Ramos (cell line): ENCODE measurements at regions not wholly inside any gene's neighbourhood (a gene's known extent, or its start where the extent isn't known, plus 50 kb on each side); places are given as distances from the start of the nearest gene placed in this dataset.

Experiments used
- in situ Hi-C: fragments of 300-500 bp; cut with MboI; formaldehyde crosslinking; loops from one replicate; pipeline ENCODE4 v1.14.3; 2022; ENCODE audit warnings: low sequenced_read_pairs; ENCODE audit not compliant: unreplicated experiment

DNA sequence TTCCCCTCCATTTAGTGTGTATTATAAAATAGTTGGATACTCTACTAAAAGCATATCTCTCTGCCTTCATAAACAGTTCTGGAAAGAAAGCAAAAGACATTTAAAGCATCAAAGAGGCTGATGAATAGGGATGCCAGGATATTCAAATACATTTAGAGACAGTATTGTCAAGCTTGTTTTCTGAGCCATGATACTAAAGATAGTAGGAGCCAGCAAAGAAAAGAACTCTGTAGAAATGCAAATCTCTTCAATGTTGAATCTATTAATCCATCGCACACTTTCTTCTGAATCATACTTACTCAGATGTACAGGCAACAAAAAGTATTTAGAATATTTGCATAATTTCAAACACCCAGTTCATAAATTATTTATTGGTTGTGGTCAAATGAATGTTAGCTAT, 207.1 kb upstream of the MEF2C start:
- in situ Hi-C loops: no loop called here

DNA sequence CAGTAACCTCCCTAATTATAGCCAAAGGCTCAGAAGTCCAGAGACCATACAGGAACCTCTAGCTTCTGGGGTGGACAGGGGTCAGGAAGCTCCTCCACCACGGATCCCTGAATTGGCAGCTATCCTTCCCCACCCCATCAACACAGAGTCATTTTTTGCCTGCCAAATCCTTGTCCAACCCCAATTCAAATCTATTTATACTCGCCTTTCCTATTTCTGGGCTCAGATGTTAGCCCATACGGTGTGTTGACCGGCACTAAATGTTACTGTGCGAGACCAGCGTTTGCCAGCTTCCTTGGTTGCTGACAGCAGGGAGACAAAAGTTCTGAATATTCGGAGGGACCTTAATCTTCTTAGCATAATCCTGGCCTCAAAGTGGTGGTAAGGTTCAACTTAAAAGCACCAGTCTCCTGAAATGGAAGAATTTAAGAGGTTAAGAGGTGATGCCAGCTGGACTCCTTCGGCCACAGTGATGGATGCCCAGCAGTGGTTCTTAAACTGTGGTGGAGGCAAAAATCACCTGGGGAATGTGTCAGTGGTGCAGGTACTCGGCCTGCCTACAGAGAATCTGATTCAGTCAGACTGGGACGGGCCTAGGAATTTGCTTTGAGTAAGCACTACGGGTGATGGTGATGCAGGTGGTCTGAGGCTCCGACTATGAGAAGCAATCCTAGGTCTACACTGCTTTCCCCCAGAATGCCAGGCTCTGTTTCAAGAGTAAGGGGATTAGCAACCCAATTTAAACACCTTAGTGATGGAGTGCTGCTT, 204.8 kb upstream of the MEF2C start:
- in situ Hi-C loops: no loop called here

DNA sequence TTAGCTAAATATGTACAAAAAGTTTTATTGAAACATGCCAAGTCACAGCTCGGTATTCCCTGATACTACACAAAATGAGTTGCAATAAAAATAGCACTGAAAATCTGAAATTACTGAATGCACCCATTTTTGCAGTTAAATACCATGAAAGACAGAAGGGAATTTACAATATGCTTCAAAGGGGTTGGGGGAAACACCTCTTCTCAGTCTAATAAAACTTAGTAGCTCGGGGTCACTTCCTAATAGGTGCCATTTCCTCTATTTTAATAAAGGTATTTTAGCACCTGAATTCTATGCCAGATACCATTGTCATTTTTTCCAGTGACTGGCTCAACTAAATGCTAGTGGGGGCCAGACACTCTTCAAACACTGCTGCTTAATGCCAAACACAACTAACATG, 204.1 kb upstream of the MEF2C start:
- in situ Hi-C loops: no loop called here

DNA sequence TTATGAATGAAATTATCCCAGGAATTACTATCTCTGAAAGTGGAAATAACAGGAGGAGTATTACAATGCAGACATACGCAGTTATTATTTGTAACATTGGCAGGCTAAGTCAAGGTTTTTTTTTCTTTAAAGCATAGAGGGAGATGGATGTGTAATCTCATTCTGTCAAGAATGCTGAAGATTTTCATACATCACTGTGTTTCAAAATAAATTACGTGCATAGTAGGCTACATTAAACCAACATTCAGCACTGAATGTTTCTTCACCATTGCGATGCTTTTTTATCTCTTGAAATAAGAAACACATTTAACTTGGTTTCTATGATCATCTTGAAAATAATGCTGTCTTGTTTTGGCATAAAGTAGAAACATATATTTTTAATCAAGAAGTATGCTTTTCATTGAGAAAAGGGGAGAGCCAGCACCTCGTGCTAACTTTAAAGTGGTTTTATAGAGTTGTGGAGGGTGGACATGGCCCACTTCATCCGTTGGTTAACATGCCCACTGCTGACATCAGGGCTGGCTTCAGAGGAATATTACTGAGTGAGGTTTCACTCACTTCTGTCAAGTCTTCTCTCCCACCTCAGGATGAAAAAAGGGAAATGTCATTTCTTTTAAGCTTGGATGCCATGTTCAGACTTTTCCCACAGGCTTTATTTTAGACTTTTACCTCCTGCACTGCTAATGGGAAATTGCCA, 203.6 kb upstream of the MEF2C start:
- in situ Hi-C loops: no loop called here

DNA sequence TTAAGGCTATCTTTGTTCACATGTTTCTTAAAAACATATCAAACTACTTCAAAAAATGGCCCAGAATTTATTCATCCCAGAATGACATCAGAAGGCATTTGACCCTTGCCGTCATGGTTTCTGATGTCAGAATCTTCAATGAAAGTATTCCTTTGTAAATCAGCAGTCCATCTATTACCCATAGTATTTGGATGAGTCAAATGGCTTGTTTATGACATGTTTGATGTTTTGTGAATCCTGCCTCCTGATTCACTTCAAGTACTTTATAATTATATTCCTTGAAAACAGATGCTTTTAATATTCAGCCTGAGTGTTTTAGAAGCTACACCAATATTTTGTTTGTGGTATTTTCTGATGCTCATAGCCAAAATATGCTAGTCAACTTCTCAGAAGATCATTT, 200.8 kb upstream of the MEF2C start:
- in situ Hi-C loops: no loop called here

DNA sequence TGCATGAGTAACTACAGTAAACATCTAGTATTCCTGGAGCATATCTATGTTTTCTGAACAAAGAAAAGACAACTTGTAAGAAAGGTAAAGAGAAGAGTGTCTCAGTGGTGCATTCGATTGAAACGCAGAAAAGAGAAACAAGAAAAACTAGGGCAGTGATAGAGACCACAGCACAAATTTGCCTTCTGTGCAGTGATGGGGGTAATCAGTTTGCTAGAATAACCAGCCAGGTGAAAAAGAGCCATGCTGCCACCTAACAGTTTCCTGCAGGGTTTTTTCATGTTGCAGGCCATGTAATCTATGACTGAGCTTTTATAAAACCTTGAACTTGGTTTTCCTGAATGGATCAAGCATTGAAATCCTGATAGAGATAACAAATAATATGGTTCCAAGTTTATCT, 198.4 kb upstream of the MEF2C start:
- in situ Hi-C loops: no loop called here

DNA sequence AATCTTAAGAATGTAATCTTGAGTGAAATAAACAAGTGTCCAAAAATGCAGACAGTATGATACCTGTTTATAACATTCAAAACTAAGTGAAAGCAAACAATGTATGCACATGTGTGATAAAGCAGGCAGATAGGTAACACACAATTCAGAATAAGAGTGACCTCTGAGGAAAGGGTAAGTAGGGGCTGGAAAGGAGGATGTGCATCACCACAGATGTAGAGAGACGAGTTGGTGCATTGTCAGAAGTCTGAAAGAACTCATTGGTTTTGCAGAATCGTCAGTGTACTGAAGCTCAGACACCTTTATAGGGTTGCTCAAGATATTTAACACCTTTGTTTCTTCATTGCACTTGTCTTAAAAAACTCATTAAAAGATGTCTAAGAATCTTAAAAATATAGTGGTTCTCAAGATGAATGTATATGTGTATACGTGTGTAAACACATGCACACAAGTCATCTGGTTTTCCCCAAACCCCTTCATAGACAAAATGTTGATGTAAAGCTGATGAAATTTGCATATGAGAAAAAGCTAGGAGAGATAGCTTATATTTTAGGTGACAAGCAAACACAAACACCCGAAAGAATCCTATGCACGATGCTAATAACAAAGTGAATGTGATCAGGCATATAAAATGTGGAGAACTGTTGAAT, 197.6 kb upstream of the MEF2C start:
- in situ Hi-C loops: no loop called here

DNA sequence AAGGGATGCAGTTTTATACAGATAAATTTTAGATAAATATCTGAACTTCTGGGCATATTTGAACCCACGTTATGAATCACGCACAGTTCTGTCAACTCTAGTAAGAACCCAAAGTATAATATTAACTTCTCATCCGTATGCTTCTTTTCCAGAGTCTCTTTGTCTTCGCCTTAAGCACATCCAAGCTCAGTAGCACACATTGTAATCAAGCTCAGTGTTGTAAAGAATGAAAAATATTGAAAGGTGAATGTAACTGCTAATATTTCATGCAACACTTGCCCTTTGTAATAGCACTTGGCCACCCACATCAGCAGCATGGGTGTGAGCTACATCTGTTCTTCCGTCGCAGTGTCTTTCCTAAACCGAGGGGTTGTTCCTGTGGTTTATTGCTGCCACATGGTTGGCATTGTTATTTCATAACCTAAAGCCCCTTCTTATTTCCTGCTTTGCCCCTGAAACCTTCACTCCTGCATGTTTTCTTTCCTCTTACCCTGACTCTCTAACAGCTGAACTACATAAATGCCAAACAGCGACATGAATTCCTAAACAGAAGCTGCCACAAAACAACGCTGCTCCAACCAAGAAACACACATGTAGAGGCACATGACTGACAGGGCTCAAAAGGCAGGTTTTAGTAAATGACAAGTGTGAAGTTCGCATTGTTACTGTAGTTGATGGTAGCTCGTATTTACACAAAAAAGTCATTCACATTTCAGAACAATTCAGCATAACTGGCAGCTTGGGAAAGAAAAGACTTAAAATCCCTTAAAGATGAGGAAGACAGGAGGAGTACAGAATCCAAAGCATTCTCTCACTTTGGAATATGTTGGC, 190.1 kb upstream of the MEF2C start:
- in situ Hi-C loops: no loop called here

DNA sequence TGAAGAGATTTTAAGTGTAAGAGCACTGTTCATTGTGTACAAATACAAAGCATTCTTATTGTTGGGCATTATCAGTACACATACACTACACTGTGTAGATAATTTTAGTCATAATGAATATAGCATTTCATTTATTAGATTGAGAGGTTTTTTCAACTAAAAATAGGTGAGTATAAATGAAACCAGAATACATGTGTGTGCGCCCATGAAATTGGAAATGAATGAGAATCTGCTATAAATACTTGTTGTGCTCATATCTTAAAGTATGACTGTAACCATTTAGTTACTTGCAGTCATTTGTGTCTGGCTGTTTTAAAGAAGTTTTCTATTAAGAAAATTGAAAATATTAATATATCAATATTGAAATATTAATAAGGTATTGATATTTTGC, 189.0 kb upstream of the MEF2C start:
- in situ Hi-C loops: no loop called here

DNA sequence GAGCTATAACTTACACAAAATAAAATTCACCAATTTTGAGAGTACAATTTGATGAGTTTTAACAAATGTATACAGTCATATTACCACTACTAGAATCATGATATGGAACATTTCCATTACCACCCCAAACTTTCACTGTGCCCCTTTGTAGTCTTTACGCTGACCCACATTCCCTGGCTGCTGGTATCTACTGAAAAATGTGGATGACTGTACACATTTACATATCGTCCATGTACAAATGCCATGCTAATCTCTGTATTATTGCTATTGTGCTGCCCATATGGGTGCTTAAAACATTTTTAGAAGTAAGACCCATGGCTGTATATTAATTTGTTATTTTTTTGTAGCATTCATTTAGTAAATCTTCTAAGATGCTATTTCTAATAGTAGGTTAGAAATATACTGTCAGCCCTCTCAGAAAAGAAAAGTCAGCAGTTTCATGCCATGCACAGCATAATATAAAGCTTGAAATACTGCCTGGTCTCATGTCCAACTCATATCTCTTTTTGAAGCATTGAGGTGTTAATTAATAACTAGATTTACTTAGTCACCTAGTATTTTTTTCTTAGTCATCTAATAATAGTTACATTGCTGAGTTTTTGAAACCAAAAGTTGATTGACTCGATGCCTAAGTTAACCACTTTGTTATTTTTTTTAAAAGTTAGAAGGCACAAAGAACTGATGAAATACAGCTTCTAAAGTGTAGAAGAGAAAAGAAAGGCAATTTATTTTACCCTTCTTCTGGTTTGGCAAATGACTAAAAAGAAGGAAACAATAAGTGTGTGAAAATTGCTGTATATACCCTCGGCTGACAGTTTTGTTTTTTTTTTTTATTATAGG, 188.3 kb upstream of the MEF2C start:
- in situ Hi-C loops: no loop called here

DNA sequence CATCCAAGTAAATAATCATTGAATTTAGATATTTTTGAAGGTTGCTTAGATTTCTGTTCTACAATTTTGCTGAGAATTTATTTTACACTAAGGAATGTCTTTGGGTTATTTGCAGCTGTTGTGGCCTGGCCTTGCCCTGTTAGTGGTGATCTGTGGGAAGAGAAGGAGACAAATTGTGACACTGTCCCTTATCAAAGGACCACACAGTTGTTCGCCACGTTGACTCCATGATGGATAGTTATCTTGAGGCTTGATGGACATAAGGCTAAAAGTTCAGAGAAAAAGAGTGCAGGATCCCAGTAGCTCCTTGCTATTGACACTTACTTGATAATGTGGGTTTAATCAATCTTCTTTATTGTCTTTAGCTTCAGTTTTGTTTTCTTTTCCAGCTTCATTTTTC, 186.6 kb upstream of the MEF2C start:
- in situ Hi-C loops: no loop called here

DNA sequence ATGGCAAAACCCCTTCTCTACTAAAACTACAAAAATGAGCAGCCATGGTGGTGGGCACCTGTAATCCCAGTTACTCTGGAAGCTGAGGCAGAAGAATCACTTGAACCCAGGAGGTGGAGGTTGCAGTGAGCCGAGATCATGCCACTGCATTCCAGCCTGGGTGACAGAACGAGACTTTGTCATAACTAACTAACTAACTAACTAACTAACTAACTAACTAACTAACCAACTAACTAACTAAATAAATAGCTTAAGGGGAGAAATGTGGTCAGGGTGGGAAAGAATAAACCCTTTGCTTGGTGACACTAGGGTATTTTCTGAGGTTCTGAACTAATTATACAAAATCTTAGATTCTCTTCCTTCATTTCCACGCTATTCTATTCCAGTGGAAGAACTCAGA, 184.4 kb upstream of the MEF2C start:
- in situ Hi-C loops: no loop called here

DNA sequence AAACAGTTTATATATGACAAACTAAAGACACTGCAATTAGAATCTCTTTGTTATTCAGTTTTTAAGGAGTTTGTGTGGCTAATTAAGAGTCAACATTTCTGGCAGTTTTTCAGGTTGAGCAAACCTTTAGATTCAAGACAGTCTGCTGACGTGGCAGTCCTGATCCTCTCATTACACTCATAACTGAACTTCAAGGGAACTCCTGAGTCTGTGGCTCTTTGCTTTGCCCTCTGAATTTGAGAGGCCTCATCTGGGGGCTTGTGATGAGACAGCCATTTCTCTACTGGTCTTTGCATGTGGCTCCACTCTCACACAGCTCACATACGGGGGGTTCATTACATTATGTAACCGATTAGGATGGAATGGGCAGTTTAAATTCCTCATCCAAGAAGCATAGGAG, 182.9 kb upstream of the MEF2C start:
- in situ Hi-C loops: no loop called here

DNA sequence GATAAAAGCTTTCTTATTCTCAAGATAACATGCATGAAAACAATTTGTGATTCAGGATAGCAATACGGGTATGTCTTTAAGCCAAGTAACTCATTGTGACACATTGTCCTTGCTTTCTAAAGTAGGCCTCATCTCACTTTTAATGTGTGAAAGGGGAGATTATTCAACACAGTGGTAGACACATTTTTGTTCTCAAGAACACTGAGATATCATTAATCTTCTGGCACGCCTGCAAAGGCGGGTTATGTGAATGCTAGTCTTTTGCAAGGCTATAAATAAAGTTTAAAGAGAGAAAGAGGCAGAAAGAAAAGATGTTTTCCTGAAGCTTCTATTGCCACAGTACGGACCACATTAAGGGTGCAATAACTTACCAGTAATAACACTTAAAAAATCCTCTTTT, 181.8 kb upstream of the MEF2C start:
- in situ Hi-C loops: no loop called here

DNA sequence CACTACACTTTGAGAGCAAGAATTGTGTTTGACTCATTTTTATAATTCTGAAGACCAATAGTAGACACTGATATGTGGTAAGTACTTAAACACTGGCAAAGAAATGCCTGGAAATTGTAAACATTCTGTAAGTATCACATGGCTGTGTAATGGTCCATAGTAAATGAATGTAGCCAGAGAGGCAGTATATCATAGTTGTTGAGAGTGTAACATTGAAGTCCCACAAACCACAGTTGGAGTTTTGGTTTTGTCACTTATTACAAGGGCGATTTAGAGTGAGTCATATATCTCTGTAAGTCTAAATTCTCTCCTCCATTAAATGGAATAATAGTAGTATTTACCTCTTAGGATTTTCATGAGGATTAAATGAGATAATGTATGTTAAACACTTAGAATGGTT, 181.1 kb upstream of the MEF2C start:
- in situ Hi-C loops: no loop called here

DNA sequence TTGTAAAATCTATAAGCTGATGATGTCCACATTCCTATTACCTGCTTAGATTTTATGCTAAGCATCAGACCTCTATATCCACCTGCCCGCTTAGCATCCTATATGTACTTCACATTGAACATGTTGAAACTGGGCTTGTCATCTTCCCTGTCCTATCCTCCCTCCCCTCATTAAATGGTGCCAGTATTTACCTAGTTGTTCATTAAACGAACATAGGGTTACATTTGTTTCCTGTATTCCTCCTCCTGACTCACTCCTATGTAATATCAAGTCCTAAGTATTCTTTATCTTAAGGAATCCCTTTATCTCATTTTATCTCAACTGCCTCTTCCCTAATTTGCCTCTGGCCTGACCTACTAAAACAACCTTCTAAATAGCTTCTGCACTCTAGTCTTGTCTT, 177.8 kb upstream of the MEF2C start:
- in situ Hi-C loops: no loop called here

DNA sequence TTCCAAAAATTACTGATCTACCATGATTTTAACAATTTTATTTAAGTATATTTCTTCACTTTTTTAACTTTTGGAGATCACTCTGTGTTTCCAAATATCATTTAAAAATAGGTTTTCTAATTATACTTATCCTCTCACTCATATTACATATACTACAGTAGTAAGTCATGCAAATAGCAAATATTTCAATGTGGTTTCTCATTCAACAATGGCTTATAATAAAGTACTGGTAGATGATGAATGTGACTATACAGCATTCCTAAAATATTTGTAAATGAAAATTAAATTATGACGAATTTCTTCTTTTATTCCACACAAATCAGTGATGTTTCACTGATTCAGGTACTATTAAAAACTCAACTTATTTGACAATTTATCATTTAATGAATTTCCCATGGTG, 176.3 kb upstream of the MEF2C start:
- in situ Hi-C loops: no loop called here

DNA sequence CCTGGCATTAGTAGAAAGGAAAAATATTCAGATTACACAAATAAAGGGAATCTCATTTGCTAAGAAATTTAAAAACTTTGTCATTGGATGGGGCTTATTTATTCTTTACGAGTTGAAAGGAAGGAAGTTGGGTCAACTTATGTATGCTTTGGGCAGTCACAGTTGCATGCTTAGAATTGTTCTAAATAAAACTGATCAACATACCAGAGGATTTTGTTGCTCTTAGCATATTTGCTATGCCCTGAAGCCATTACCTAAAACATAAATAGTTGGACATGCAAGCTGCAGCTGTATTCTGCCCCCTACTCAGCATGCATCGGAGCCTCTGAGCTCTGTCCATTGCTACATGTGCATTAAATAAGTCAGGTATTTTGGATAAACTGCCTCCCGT, 172.7 kb upstream of the MEF2C start:
- in situ Hi-C loops: no loop called here

DNA sequence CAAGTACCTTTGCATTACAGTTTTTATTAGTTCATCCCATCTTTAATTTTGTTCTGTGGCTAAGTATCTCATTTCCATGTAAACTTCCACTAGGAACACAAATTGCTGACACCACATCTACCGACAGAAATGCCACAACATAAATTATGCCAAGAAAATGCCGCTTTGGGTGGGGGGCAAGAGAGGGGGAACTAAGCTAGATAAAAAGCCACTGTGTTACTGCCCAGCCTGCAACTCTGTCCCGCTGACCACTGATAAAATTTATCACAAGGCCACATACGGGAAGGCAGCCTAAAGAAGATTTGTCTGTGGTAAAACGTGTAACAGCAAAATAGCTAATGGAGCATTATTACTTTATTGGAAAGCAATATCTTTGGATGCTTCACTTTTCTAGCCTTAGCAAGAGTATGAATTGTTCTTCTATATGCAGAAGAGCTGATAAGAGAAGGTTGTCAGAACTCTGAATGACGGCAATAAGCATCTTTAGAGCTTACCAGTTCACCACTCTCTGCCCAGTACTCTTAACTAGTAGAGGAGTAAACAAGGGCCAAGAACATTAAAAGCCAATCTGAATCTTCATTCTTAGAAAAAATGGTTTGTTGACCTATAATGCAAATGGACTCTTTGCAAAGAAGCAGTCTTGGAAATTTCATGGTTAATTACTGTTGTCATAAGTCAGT, 172.2 kb upstream of the MEF2C start:
- in situ Hi-C loops: no loop called here
